A673 (cell line): ENCODE measurements at regions not wholly inside any gene's neighbourhood (a gene's known extent, or its start where the extent isn't known, plus 50 kb on each side); places are given as distances from the start of the nearest gene placed in this dataset.

ENCODE experiments used
- BruUV-seq: library from RNA; stranded (reverse); fragments of 400-500 nt; replicated peaks from 2 replicates; lab custom pipeline; 2021; lab: Mats Ljungman, UMichigan
- CTCF ChIA-PET: fragments of 300-600 bp; sonication (Branson Sonifier 250); formaldehyde crosslinking; loops from one replicate; lab custom pipeline; 2022; ENCODE audit warnings: antibody characterized with exemption; lab: Charles Lee
- POLR2A ChIA-PET: fragments of 300-600 bp; sonication (Branson Sonifier 250); formaldehyde crosslinking; loops from one replicate; lab custom pipeline; 2022; ENCODE audit warnings: antibody characterized with exemption; ENCODE audit not compliant: low non-redundant PET; lab: Charles Lee
- DNase-seq: peaks from one replicate; pipeline ENCODE4 v3.0.0-alpha.2; 2015; ENCODE audit warnings: low spot score
- H3K27ac ChIP-seq: fragments of 200-600 bp; sonication (generic); 2 replicates; pipeline ENCODE4 v1.5.1; 2016; ENCODE audit warnings: mixed run types, low read depth, mild to moderate bottlenecking, mixed read lengths, antibody characterized with exemption, low read length; ENCODE audit not compliant: poor library complexity, severe bottlenecking
- H3K27me3 ChIP-seq: fragments of 200-600 bp; sonication (generic); replicated peaks from 2 replicates; pipeline ENCODE4 v1.6.1; 2017; ENCODE audit warnings: mixed run types, low read depth, mild to moderate bottlenecking, mixed read lengths, antibody characterized with exemption, low read length; ENCODE audit not compliant: insufficient read depth, poor library complexity
- H3K36me3 ChIP-seq: fragments of 200-600 bp; sonication (generic); 2 replicates; pipeline ENCODE4 v1.6.1; 2016; ENCODE audit warnings: mixed run types, mild to moderate bottlenecking, mixed read lengths, antibody characterized with exemption, low read length; ENCODE audit not compliant: insufficient read depth, poor library complexity, severe bottlenecking
- H3K4me1 ChIP-seq: fragments of 200-600 bp; sonication (generic); 2 replicates; pipeline ENCODE4 v1.6.1; 2017; ENCODE audit warnings: mixed run types, mild to moderate bottlenecking, mixed read lengths, antibody characterized with exemption, low read length; ENCODE audit not compliant: insufficient read depth, poor library complexity, severe bottlenecking
- H3K4me3 ChIP-seq: fragments of 200-600 bp; sonication (generic); 2 replicates; pipeline ENCODE4 v1.5.1; 2016; ENCODE audit warnings: low read depth, mixed run types, mild to moderate bottlenecking, mixed read lengths, low read length; ENCODE audit not compliant: poor library complexity, severe bottlenecking
- H3K9me3 ChIP-seq: fragments of 200-600 bp; sonication (generic); 2 replicates; pipeline ENCODE4 v1.6.1; 2016; ENCODE audit warnings: mixed run types, low read depth, mild to moderate bottlenecking, mixed read lengths, antibody characterized with exemption, low read length; ENCODE audit not compliant: poor library complexity, severe bottlenecking
- CTCF ChIP-seq: fragments of 300-800, 200-600 bp; sonication (generic); conservative IDR thresholded peaks from 2 replicates; pipeline ENCODE4 v1.5.1; 2017; ENCODE audit warnings: low read depth, mild to moderate bottlenecking, antibody characterized with exemption, low read length, moderate library complexity, mixed read lengths
- EZH2 ChIP-seq: fragments of 200-600 bp; sonication (generic); IDR thresholded peaks from 2 replicates; pipeline ENCODE4 v1.6.1; 2017; ENCODE audit warnings: borderline replicate concordance, low read depth, mild to moderate bottlenecking, mixed read lengths, antibody characterized with exemption, low read length; ENCODE audit not compliant: poor library complexity, severe bottlenecking
- intact Hi-C: fragments of 100-400 bp; cut with micrococcal nuclease; formaldehyde crosslinking; loops from one replicate; pipeline ENCODE4 v1.10.0; 2022; ENCODE audit not compliant: unreplicated experiment

- BruUV-seq: no TSS peak
- intact Hi-C loops: no loop called here
- H3K27ac ChIP-seq: no peak overlapping the region
- no peaks in the 10 kb centered on the region for H3K9me3 ChIP-seq
- H3K4me1 ChIP-seq: no peaks in the 10 kb centered on the region
- no peak overlapping the region for H3K4me3 ChIP-seq
- DNase-seq: no peak
- no peaks in the 10 kb centered on the region for H3K27me3 ChIP-seq
- TF ChIP-seq CTCF (no peak), EZH2 (no peak)
- CTCF ChIA-PET: no interaction called here
- no peaks in the 10 kb centered on the region for H3K36me3 ChIP-seq
- POLR2A ChIA-PET: no interaction called here
These were observed 235.2 kb downstream of the KLF5 start for GRCh38 chr13:73293913-73294523.

GRCh38 chr13:73292127-73292526 is 233.3 kb downstream of the KLF5 start:
- H3K4me1 ChIP-seq: no peaks in the 10 kb centered on the region
- POLR2A ChIA-PET: no interaction called here
- intact Hi-C loops: no loop called here
- no peaks in the 10 kb centered on the region for H3K36me3 ChIP-seq
- no peaks in the 10 kb centered on the region for H3K27me3 ChIP-seq
- no peaks in the 10 kb centered on the region for H3K9me3 ChIP-seq
- CTCF ChIA-PET: no interaction called here
- H3K27ac ChIP-seq: no peak overlapping the region
- no TSS peak for BruUV-seq
- DNase-seq: no peak
- no peak overlapping the region for H3K4me3 ChIP-seq
- TF ChIP-seq EZH2 (no peak), CTCF (no peak)

GRCh38 chr13:73290844-73291243 is 232.0 kb downstream of the KLF5 start:
- no peak overlapping the region for H3K27ac ChIP-seq
- no peaks in the 10 kb centered on the region for H3K4me1 ChIP-seq
- no peak overlapping the region for H3K4me3 ChIP-seq
- H3K9me3 ChIP-seq: no peaks in the 10 kb centered on the region
- no peak for TF ChIP-seq CTCF
- no peak for DNase-seq
- no peaks in the 10 kb centered on the region for H3K27me3 ChIP-seq
- CTCF ChIA-PET: no interaction called here
- BruUV-seq: no TSS peak
- POLR2A ChIA-PET: no interaction called here
- no peaks in the 10 kb centered on the region for H3K36me3 ChIP-seq
- intact Hi-C loops: no loop called here
